ENCODE measurements at regions not wholly inside any gene's neighbourhood (a gene's known extent, or its start where the extent isn't known, plus 50 kb on each side); places are given as distances from the start of the nearest gene placed in this dataset.

DNA sequence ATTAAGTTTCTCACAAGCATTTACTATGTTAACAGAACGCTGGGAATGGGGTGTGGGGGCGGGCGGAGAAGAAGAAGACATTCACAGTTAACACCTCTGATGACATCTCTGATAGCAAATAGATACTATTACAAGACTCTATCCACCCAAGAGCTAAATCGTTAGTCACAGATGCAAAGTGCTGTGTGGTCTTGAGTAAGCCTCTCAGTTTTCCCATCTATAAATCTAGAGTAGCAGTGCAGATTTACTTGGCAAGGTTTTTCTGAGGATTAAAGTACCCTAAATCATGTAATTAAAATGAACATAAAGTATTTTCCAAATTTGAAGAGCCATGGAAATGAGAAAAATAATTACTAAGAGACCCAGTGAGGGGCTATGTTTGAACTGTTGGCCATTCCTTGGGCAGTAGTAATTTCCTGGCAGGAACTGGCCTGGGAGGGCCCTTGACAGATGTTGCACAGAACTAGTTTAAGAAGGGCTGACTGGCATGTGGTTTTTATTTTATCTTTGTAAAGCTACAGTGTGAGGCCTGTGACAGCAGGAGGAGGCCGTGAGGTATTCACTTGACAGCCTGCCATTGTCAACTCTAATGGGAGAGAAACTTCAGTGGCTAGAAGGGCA lies 58.7 kb upstream of the APOBEC4 start:
- Histone ChIP-seq H3K9ac (ENCODE audit: low read depth, low read length, poor library complexity) (no peak overlapping the region), H2BK15ac (ENCODE audit: low read length) (no peak overlapping the region), H3K27me3 (ENCODE audit: control insufficient read depth in 3 of 3, insufficient read depth in 3 of 3, low read depth in 1 of 3, low read length in 3 of 3) (no peaks in the 10 kb centered on the region), H2AK5ac (ENCODE audit: low read depth, low read length) (no peak overlapping the region), H3K23ac (ENCODE audit: low read depth, low read length, poor library complexity) (no peak overlapping the region), H3K27ac (replicated peaks; ENCODE audit: low read length) (no peak overlapping the region), H3K4me3 (ENCODE audit: low read length in 2 of 2) (no peak overlapping the region), H3K14ac (ENCODE audit: low read length) (no peak overlapping the region), H2BK12ac (ENCODE audit: low read length) (no peak overlapping the region), H2BK5ac (ENCODE audit: low read length) (no peak overlapping the region), H2AFZ (ENCODE audit: low read length) (no peak overlapping the region), H3K36me3 (replicated peaks in 1 of 2; ENCODE audit: control insufficient read depth in 2 of 2, insufficient read depth in 2 of 2, low read length in 2 of 2) (no peaks in the 10 kb centered on the region), H3K79me1 (ENCODE audit: low read depth, low read length) (no peaks in the 10 kb centered on the region), H4K8ac (ENCODE audit: low read depth, low read length) (no peak overlapping the region), H3K4ac (ENCODE audit: low read length) (no peak overlapping the region), H3K4me2 (ENCODE audit: insufficient read depth, low read length, poor library complexity, severe bottlenecking) (no peak overlapping the region), H4K91ac (ENCODE audit: low read depth, low read length, poor library complexity) (no peak overlapping the region), H3K4me1 (ENCODE audit: control insufficient read depth in 2 of 2, insufficient read depth in 1 of 2, low read depth in 1 of 2, low read length in 2 of 2) (peaks cover 1 to 4% of the 10 kb centered on the region in 2 donors), H3K9me3 (replicated peaks in 1 of 2; ENCODE audit: control insufficient read depth in 2 of 2, insufficient read depth in 1 of 2, low read depth in 1 of 2, low read length in 2 of 2) (peaks cover 0 to 2% of the 10 kb centered on the region in 2 donors), H2BK120ac (ENCODE audit: low read depth, low read length) (no peak overlapping the region), H3K18ac (ENCODE audit: low read length) (no peak overlapping the region)
- no peak for DNase-seq (ENCODE audit: low spot score)
- WGBS, 2 donors (ENCODE audit: extremely low coverage in 2 of 2, insufficient read length in 2 of 2, insufficient replicate concordance in 1 of 2), result no CpG with 5 or more reads among the region's 5 CpGs

DNA sequence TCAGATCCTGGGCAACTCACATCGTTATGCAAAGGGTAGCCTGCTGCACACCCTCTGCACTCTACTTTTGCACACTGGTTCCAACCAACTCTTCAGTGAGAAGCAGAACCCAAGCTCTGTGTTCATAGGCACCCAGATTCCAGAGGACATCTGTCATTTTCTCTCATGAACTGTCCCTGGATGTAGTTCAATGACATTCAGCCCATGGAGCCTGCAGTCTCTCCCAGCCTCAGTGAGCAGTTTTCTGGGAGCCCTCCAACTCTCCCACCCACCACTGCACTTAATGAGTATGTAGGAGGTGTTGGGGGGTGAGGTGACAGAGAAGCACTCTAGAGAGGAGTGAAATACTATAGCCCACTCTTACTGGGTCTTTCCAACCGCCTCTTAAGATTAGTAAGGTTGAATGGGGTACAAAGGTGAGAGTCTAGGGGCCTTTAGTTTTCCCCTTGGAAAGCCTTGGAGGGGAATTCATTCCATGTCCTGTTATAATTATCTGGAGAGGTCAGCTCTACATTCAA lies 58.1 kb upstream of the APOBEC4 start:
- Histone ChIP-seq H3K4me2 (ENCODE audit: insufficient read depth, low read length, poor library complexity, severe bottlenecking) (no peak overlapping the region), H3K18ac (ENCODE audit: low read length) (no peak overlapping the region), H2BK5ac (ENCODE audit: low read length) (no peak overlapping the region), H3K27ac (replicated peaks; ENCODE audit: low read length) (no peak overlapping the region), H4K8ac (ENCODE audit: low read depth, low read length) (no peak overlapping the region), H3K23ac (ENCODE audit: low read depth, low read length, poor library complexity) (no peak overlapping the region), H3K9ac (ENCODE audit: low read depth, low read length, poor library complexity) (no peak overlapping the region), H3K4me3 (ENCODE audit: low read length in 2 of 2) (no peak overlapping the region), H3K36me3 (replicated peaks in 1 of 2; ENCODE audit: control insufficient read depth in 2 of 2, insufficient read depth in 2 of 2, low read length in 2 of 2) (no peaks in the 10 kb centered on the region), H3K9me3 (replicated peaks in 1 of 2; ENCODE audit: control insufficient read depth in 2 of 2, insufficient read depth in 1 of 2, low read depth in 1 of 2, low read length in 2 of 2) (peaks cover 0 to 2% of the 10 kb centered on the region in 2 donors), H2BK120ac (ENCODE audit: low read depth, low read length) (no peak overlapping the region), H3K4me1 (ENCODE audit: control insufficient read depth in 2 of 2, insufficient read depth in 1 of 2, low read depth in 1 of 2, low read length in 2 of 2) (peaks cover 1 to 4% of the 10 kb centered on the region in 2 donors), H4K91ac (ENCODE audit: low read depth, low read length, poor library complexity) (no peak overlapping the region), H3K4ac (ENCODE audit: low read length) (no peak overlapping the region), H3K14ac (ENCODE audit: low read length) (no peak overlapping the region), H3K79me1 (ENCODE audit: low read depth, low read length) (no peaks in the 10 kb centered on the region), H3K27me3 (ENCODE audit: control insufficient read depth in 3 of 3, insufficient read depth in 3 of 3, low read depth in 1 of 3, low read length in 3 of 3) (no peaks in the 10 kb centered on the region), H2BK12ac (ENCODE audit: low read length) (no peak overlapping the region), H2AK5ac (ENCODE audit: low read depth, low read length) (no peak overlapping the region), H2AFZ (ENCODE audit: low read length) (no peak overlapping the region), H2BK15ac (ENCODE audit: low read length) (no peak overlapping the region)
- WGBS, 2 donors (ENCODE audit: extremely low coverage in 2 of 2, insufficient read length in 2 of 2, insufficient replicate concordance in 1 of 2), result no CpG with 5 or more reads among the region's 2 CpGs
- DNase-seq (ENCODE audit: low spot score), result no peak

DNA sequence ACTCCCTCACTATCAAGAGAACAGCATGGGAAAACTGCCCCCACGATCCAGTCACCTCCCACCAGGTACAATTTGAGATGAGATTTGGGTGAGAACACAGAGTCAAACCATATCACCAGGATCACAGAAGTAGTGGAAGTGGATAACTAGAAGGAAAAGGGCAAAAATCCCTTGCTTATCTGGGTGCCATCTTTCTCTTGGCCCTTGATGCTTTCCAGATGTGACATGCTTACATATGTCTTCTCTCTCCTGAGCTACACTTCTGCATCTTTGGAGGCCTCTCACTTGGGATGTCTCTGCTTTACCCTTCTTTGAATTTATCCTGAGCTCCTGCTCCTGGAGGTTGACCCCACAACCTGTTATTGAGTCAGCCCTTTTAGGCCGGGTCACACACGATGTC lies 57.6 kb upstream of the APOBEC4 start:
- H3K14ac ChIP-seq (ENCODE audit: low read length), result no peak overlapping the region
- no peak overlapping the region for H3K4me3 ChIP-seq (ENCODE audit: low read length in 2 of 2)
- WGBS, 2 donors (ENCODE audit: extremely low coverage in 2 of 2, insufficient read length in 2 of 2, insufficient replicate concordance in 1 of 2), result no CpG with 5 or more reads among the region's 3 CpGs
- no peaks in the 10 kb centered on the region for H3K36me3 ChIP-seq (replicated peaks in 1 of 2; ENCODE audit: control insufficient read depth in 2 of 2, insufficient read depth in 2 of 2, low read length in 2 of 2)
- no peak overlapping the region for H3K18ac ChIP-seq (ENCODE audit: low read length)
- H3K4ac ChIP-seq (ENCODE audit: low read length), result no peak overlapping the region
- no peak overlapping the region for H3K23ac ChIP-seq (ENCODE audit: low read depth, low read length, poor library complexity)
- H3K9me3 ChIP-seq (replicated peaks in 1 of 2; ENCODE audit: control insufficient read depth in 2 of 2, insufficient read depth in 1 of 2, low read depth in 1 of 2, low read length in 2 of 2), result peaks cover 0 to 2% of the 10 kb centered on the region in 2 donors
- no peak overlapping the region for H4K8ac ChIP-seq (ENCODE audit: low read depth, low read length)
- H2BK15ac ChIP-seq (ENCODE audit: low read length), result no peak overlapping the region
- no peak overlapping the region for H3K9ac ChIP-seq (ENCODE audit: low read depth, low read length, poor library complexity)
- H3K27me3 ChIP-seq (ENCODE audit: control insufficient read depth in 3 of 3, insufficient read depth in 3 of 3, low read depth in 1 of 3, low read length in 3 of 3), result no peaks in the 10 kb centered on the region
- H2BK120ac ChIP-seq (ENCODE audit: low read depth, low read length), result no peak overlapping the region
- H2AFZ ChIP-seq (ENCODE audit: low read length), result no peak overlapping the region
- H2BK5ac ChIP-seq (ENCODE audit: low read length), result no peak overlapping the region
- no peak overlapping the region for H2BK12ac ChIP-seq (ENCODE audit: low read length)
- peaks cover 1 to 4% of the 10 kb centered on the region in 2 donors for H3K4me1 ChIP-seq (ENCODE audit: control insufficient read depth in 2 of 2, insufficient read depth in 1 of 2, low read depth in 1 of 2, low read length in 2 of 2)
- H3K27ac ChIP-seq (replicated peaks; ENCODE audit: low read length), result no peak overlapping the region
- no peak overlapping the region for H3K4me2 ChIP-seq (ENCODE audit: insufficient read depth, low read length, poor library complexity, severe bottlenecking)
- H2AK5ac ChIP-seq (ENCODE audit: low read depth, low read length), result no peak overlapping the region
- H4K91ac ChIP-seq (ENCODE audit: low read depth, low read length, poor library complexity), result no peak overlapping the region
- no peaks in the 10 kb centered on the region for H3K79me1 ChIP-seq (ENCODE audit: low read depth, low read length)
- no peak for DNase-seq (ENCODE audit: low spot score)

DNA sequence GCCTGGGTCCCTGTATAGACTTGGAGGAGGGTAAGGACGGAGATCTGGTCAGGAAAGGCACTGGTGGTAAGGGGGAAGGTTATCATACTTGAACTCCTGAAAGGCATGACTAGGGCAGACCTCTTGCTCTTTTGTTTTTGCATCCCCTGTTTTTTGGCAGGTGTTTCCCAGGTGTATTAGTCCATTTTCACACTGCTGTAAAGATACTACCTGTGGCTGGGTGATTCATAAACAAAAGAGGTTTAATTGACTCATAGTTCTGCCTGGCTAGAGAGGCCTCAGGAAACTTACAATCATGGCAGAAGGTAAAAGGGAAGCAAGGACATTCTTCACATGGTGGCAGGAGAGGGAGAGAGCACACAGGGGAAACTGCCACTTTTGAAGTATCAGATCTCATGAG lies 57.2 kb upstream of the APOBEC4 start:
- no peak overlapping the region for H3K4me2 ChIP-seq (ENCODE audit: insufficient read depth, low read length, poor library complexity, severe bottlenecking)
- H3K4me1 ChIP-seq (ENCODE audit: control insufficient read depth in 2 of 2, insufficient read depth in 1 of 2, low read depth in 1 of 2, low read length in 2 of 2), result peaks cover 1 to 4% of the 10 kb centered on the region in 2 donors
- peak overlapping the region; percentile 40 for H3K18ac ChIP-seq (ENCODE audit: low read length)
- H3K4me3 ChIP-seq (ENCODE audit: low read length in 2 of 2), result no peak overlapping the region
- no peak overlapping the region for H2BK12ac ChIP-seq (ENCODE audit: low read length)
- no peaks in the 10 kb centered on the region for H3K36me3 ChIP-seq (replicated peaks in 1 of 2; ENCODE audit: control insufficient read depth in 2 of 2, insufficient read depth in 2 of 2, low read length in 2 of 2)
- peaks cover 0 to 2% of the 10 kb centered on the region in 2 donors for H3K9me3 ChIP-seq (replicated peaks in 1 of 2; ENCODE audit: control insufficient read depth in 2 of 2, insufficient read depth in 1 of 2, low read depth in 1 of 2, low read length in 2 of 2)
- H3K14ac ChIP-seq (ENCODE audit: low read length), result no peak overlapping the region
- H3K9ac ChIP-seq (ENCODE audit: low read depth, low read length, poor library complexity), result no peak overlapping the region
- no peak overlapping the region for H3K27ac ChIP-seq (replicated peaks; ENCODE audit: low read length)
- H3K27me3 ChIP-seq (ENCODE audit: control insufficient read depth in 3 of 3, insufficient read depth in 3 of 3, low read depth in 1 of 3, low read length in 3 of 3), result no peaks in the 10 kb centered on the region
- no peak overlapping the region for H4K91ac ChIP-seq (ENCODE audit: low read depth, low read length, poor library complexity)
- no peak overlapping the region for H2AK5ac ChIP-seq (ENCODE audit: low read depth, low read length)
- no peak overlapping the region for H2BK5ac ChIP-seq (ENCODE audit: low read length)
- DNase-seq (ENCODE audit: low spot score), result no peak
- no peak overlapping the region for H2AFZ ChIP-seq (ENCODE audit: low read length)
- H3K4ac ChIP-seq (ENCODE audit: low read length), result no peak overlapping the region
- peak overlapping the region; percentile 54 for H2BK15ac ChIP-seq (ENCODE audit: low read length)
- no peak overlapping the region for H3K23ac ChIP-seq (ENCODE audit: low read depth, low read length, poor library complexity)
- H3K79me1 ChIP-seq (ENCODE audit: low read depth, low read length), result no peaks in the 10 kb centered on the region
- H2BK120ac ChIP-seq (ENCODE audit: low read depth, low read length), result peak overlapping the region; percentile 35
- WGBS, 2 donors (ENCODE audit: extremely low coverage in 2 of 2, insufficient read length in 2 of 2, insufficient replicate concordance in 1 of 2), result no CpG with 5 or more reads among the region's 1 CpG
- no peak overlapping the region for H4K8ac ChIP-seq (ENCODE audit: low read depth, low read length)
